Neural cell (in vitro differentiated cells): ENCODE measurements at regions not wholly inside any gene's neighbourhood (a gene's known extent, or its start where the extent isn't known, plus 50 kb on each side); places are given as distances from the start of the nearest gene placed in this dataset.

Source experiments
- EP300 ChIP-seq: fragments of 450-650 bp; conservative IDR thresholded peaks from 2 replicates; pipeline ENCODE4 v1.6.1; 2014; ENCODE audit warnings: antibody characterized with exemption, mild to moderate bottlenecking, moderate library complexity; ENCODE audit not compliant: poor library complexity, severe bottlenecking
- EZH2 ChIP-seq: fragments of 200-600, 300-800 bp; shearing (Covaris generic), sonication (generic); IDR thresholded peaks from 2 replicates; pipeline ENCODE4 v1.6.1; 2014; ENCODE audit warnings: antibody characterized with exemption, low read length, borderline replicate concordance, mild to moderate bottlenecking; ENCODE audit not compliant: insufficient read depth, poor library complexity, severe bottlenecking
- MXI1 ChIP-seq: fragments of 450-650 bp; conservative IDR thresholded peaks from 2 replicates; pipeline ENCODE4 v1.6.1; 2014; ENCODE audit warnings: antibody characterized with exemption, mild to moderate bottlenecking; ENCODE audit not compliant: poor library complexity, severe bottlenecking
- POLR2AphosphoS5 ChIP-seq: IDR thresholded peaks from 2 replicates; pipeline ENCODE4 v1.6.1; 2012
- RAD21 ChIP-seq: fragments of 450-650 bp; conservative IDR thresholded peaks from 2 replicates; pipeline ENCODE4 v1.6.1; 2014; ENCODE audit warnings: antibody characterized with exemption, mild to moderate bottlenecking, moderate library complexity
- SMC3 ChIP-seq: fragments of 450-650 bp; conservative IDR thresholded peaks from 2 replicates; pipeline ENCODE4 v1.6.1; 2014; ENCODE audit warnings: antibody characterized with exemption, mild to moderate bottlenecking, moderate library complexity; ENCODE audit not compliant: poor library complexity
- TAF1 ChIP-seq: IDR thresholded peaks from 2 replicates; pipeline ENCODE4 v1.6.1; 2012; ENCODE audit warnings: low read depth
- TF ChIP-seq, protein P1 (sequence below): fragments of 450-650 bp; IDR thresholded peaks from 2 replicates; pipeline ENCODE4 v1.5.1; 2014; ENCODE audit warnings: antibody characterized with exemption, mild to moderate bottlenecking, moderate library complexity; ENCODE audit not compliant: poor library complexity, severe bottlenecking
- TF ChIP-seq, protein P2 (sequence below): IDR thresholded peaks from 2 replicates; pipeline ENCODE4 v1.6.1; 2012; ENCODE audit warnings: borderline replicate concordance

DNA sequence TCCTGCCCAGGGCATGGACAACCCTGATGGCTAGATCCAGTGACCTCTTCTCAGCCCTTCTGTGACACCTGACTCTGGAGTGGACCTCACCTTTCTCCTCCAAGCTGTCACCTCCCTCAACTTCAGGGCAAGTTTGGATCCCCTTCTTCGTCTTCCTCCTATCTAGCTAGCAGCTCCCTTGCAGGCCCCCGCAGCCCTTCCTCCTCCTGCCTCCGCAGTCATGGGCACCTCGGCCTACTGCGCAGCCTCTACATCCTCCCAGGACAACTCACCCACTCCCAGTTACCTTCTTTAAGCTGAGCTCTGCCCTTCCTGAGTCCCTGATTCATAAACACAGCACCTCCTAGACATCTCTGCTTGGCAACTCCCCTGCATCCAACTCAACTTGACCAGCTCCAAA lies 61.3 kb upstream of the ID3 start:
- TF ChIP-seq, protein P1, sequence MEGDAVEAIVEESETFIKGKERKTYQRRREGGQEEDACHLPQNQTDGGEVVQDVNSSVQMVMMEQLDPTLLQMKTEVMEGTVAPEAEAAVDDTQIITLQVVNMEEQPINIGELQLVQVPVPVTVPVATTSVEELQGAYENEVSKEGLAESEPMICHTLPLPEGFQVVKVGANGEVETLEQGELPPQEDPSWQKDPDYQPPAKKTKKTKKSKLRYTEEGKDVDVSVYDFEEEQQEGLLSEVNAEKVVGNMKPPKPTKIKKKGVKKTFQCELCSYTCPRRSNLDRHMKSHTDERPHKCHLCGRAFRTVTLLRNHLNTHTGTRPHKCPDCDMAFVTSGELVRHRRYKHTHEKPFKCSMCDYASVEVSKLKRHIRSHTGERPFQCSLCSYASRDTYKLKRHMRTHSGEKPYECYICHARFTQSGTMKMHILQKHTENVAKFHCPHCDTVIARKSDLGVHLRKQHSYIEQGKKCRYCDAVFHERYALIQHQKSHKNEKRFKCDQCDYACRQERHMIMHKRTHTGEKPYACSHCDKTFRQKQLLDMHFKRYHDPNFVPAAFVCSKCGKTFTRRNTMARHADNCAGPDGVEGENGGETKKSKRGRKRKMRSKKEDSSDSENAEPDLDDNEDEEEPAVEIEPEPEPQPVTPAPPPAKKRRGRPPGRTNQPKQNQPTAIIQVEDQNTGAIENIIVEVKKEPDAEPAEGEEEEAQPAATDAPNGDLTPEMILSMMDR: no peak
- no peak for TF ChIP-seq MXI1
- TF ChIP-seq EP300: no peak
- TF ChIP-seq POLR2AphosphoS5: no peak
- TF ChIP-seq, protein P2, sequence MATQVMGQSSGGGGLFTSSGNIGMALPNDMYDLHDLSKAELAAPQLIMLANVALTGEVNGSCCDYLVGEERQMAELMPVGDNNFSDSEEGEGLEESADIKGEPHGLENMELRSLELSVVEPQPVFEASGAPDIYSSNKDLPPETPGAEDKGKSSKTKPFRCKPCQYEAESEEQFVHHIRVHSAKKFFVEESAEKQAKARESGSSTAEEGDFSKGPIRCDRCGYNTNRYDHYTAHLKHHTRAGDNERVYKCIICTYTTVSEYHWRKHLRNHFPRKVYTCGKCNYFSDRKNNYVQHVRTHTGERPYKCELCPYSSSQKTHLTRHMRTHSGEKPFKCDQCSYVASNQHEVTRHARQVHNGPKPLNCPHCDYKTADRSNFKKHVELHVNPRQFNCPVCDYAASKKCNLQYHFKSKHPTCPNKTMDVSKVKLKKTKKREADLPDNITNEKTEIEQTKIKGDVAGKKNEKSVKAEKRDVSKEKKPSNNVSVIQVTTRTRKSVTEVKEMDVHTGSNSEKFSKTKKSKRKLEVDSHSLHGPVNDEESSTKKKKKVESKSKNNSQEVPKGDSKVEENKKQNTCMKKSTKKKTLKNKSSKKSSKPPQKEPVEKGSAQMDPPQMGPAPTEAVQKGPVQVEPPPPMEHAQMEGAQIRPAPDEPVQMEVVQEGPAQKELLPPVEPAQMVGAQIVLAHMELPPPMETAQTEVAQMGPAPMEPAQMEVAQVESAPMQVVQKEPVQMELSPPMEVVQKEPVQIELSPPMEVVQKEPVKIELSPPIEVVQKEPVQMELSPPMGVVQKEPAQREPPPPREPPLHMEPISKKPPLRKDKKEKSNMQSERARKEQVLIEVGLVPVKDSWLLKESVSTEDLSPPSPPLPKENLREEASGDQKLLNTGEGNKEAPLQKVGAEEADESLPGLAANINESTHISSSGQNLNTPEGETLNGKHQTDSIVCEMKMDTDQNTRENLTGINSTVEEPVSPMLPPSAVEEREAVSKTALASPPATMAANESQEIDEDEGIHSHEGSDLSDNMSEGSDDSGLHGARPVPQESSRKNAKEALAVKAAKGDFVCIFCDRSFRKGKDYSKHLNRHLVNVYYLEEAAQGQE: no peak
- TF ChIP-seq EZH2: no peak
- no peak for TF ChIP-seq SMC3
- no peak for TF ChIP-seq TAF1
- no peak for TF ChIP-seq RAD21
